Epithelial cell of proximal tubule (primary cell): ENCODE measurements at regions not wholly inside any gene's neighbourhood (a gene's known extent, or its start where the extent isn't known, plus 50 kb on each side); places are given as distances from the start of the nearest gene placed in this dataset.

ENCODE experiments used
- DNase-seq: peaks from one replicate; pipeline ENCODE4 v3.0.0-alpha.2; 2011; ENCODE audit warnings: low read depth
- H3K4me3 ChIP-seq: 2 replicates; pipeline ENCODE4 v1.5.1; 2011; ENCODE audit warnings: low read depth, mild to moderate bottlenecking, low read length
- CTCF ChIP-seq: conservative IDR thresholded peaks from 2 replicates; pipeline ENCODE4 v1.5.1; 2012; ENCODE audit warnings: low read depth, mild to moderate bottlenecking, low read length

- DNase-seq = no peak
- no peak overlapping the region for H3K4me3 ChIP-seq
- no peak for TF ChIP-seq CTCF
These were observed 521.5 kb downstream of the FUT8 start for GRCh38 chr14:65934070-65934435.

- no peak for TF ChIP-seq CTCF
- H3K4me3 ChIP-seq = no peak overlapping the region
- no peak for DNase-seq
These were observed 523.9 kb downstream of the FUT8 start for GRCh38 chr14:65936342-65936975.

- no peak for DNase-seq
- H3K4me3 ChIP-seq = no peak overlapping the region
- no peak for TF ChIP-seq CTCF
These were observed 524.8 kb downstream of the FUT8 start for GRCh38 chr14:65937079-65937959.

GRCh38 chr14:65937960-65938316, 525.4 kb downstream of the FUT8 start:
- no peak for TF ChIP-seq CTCF
- H3K4me3 ChIP-seq = no peak overlapping the region
- DNase-seq = no peak

GRCh38 chr14:65938738-65939137, 526.2 kb downstream of the FUT8 start:
- DNase-seq = no peak
- no peak overlapping the region for H3K4me3 ChIP-seq
- TF ChIP-seq CTCF = no peak

- no peak overlapping the region for H3K4me3 ChIP-seq
- TF ChIP-seq CTCF = no peak
- DNase-seq = no peak
These were observed 526.7 kb downstream of the FUT8 start for GRCh38 chr14:65939184-65939583.
